Thoracic aorta (tissue), 2 donors: ENCODE measurements at regions not wholly inside any gene's neighbourhood (a gene's known extent, or its start where the extent isn't known, plus 50 kb on each side); places are given as distances from the start of the nearest gene placed in this dataset.

Experiments
- ATAC-seq: fragments of 150-250 bp; one replicate; pipeline ENCODE4 v1.8.0; 2017; ENCODE audit warnings: low read depth; ENCODE audit not compliant: insufficient number of reproducible peaks, low FRiP score
- DNase-seq: peaks from one replicate; pipeline ENCODE4 v3.0.0-alpha.2; 2020; ENCODE audit warnings: low spot score
- H3K27ac ChIP-seq, 2 donors: fragments of 200-600 bp; sonication (generic); 1 replicate in 1 of 2; 2 replicates in 1 of 2; pipeline ENCODE4 v1.5.1; 2016; ENCODE audit warnings: mild to moderate bottlenecking in 2 of 2, moderate library complexity in 2 of 2
- H3K27me3 ChIP-seq: fragments of 200-600 bp; sonication (generic); replicated peaks from 2 replicates; pipeline ENCODE4 v1.6.0; 2016; ENCODE audit warnings: mild to moderate bottlenecking; ENCODE audit not compliant: insufficient read depth
- H3K36me3 ChIP-seq: fragments of 200-600 bp; sonication (generic); one replicate; pipeline ENCODE4 v1.5.1; 2016
- H3K4me1 ChIP-seq, 2 donors: fragments of 200-600 bp; sonication (generic); 1 replicate in 1 of 2; 2 replicates in 1 of 2; pipeline versions ENCODE4 v1.5.1 to v1.6.0; 2016; ENCODE audit warnings: low read depth in 2 of 2, mild to moderate bottlenecking in 1 of 2; ENCODE audit not compliant: control insufficient read depth in 1 of 2
- H3K4me3 ChIP-seq: fragments of 200-600 bp; sonication (generic); 2 replicates; pipeline ENCODE4 v1.5.1; 2016; ENCODE audit warnings: mild to moderate bottlenecking
- H3K9me3 ChIP-seq: fragments of 200-600 bp; sonication (generic); 2 replicates; pipeline ENCODE4 v1.5.1; 2016
- TF ChIP-seq, protein P1 (sequence below): fragments of 200-600 bp; sonication (generic); IDR thresholded peaks from one replicate; pipeline ENCODE4 v1.5.1; 2019; ENCODE audit warnings: antibody characterized with exemption

GRCh38 chr16:48447428-48447827 lies 62.2 kb upstream of the SIAH1 start:
- no peak for DNase-seq
- Histone ChIP-seq H3K27ac (no peak overlapping the region), H3K36me3 (no peaks in the 10 kb centered on the region), H3K4me1 (peaks cover 13 to 15% of the 10 kb centered on the region in 2 donors), H3K4me3 (no peak overlapping the region), H3K27me3 (no peaks in the 10 kb centered on the region), H3K9me3 (no peaks in the 10 kb centered on the region)
- TF ChIP-seq, protein P1, sequence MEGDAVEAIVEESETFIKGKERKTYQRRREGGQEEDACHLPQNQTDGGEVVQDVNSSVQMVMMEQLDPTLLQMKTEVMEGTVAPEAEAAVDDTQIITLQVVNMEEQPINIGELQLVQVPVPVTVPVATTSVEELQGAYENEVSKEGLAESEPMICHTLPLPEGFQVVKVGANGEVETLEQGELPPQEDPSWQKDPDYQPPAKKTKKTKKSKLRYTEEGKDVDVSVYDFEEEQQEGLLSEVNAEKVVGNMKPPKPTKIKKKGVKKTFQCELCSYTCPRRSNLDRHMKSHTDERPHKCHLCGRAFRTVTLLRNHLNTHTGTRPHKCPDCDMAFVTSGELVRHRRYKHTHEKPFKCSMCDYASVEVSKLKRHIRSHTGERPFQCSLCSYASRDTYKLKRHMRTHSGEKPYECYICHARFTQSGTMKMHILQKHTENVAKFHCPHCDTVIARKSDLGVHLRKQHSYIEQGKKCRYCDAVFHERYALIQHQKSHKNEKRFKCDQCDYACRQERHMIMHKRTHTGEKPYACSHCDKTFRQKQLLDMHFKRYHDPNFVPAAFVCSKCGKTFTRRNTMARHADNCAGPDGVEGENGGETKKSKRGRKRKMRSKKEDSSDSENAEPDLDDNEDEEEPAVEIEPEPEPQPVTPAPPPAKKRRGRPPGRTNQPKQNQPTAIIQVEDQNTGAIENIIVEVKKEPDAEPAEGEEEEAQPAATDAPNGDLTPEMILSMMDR = no peak
- no peak for ATAC-seq

- TF ChIP-seq, protein P1 = no peak
- ATAC-seq (no peak), DNase-seq (no peak)
- Histone ChIP-seq H3K36me3 (no peaks in the 10 kb centered on the region), H3K9me3 (no peaks in the 10 kb centered on the region), H3K4me1 (peaks cover 13 to 15% of the 10 kb centered on the region in 2 donors), H3K4me3 (no peak overlapping the region), H3K27me3 (no peaks in the 10 kb centered on the region), H3K27ac (no peak overlapping the region)
Observed at GRCh38 chr16:48446534-48446920, 61.3 kb upstream of the SIAH1 start.

GRCh38 chr16:48445782-48446533 lies 60.7 kb upstream of the SIAH1 start:
- Histone ChIP-seq H3K27ac (no peak overlapping the region), H3K27me3 (no peaks in the 10 kb centered on the region), H3K4me3 (no peak overlapping the region), H3K9me3 (no peaks in the 10 kb centered on the region), H3K4me1 (peaks cover 13 to 15% of the 10 kb centered on the region in 2 donors), H3K36me3 (no peaks in the 10 kb centered on the region)
- DNase-seq (no peak), ATAC-seq (no peak)
- TF ChIP-seq, protein P1 = no peak

GRCh38 chr16:48444574-48444973 lies 59.4 kb upstream of the SIAH1 start:
- no peaks in the 10 kb centered on the region for H3K9me3 ChIP-seq
- DNase-seq (no peak), ATAC-seq (peak; percentile 86)
- H3K4me1 ChIP-seq = peaks cover 13 to 15% of the 10 kb centered on the region in 2 donors
- H3K27ac ChIP-seq = peak overlapping the region; percentile 40 to 73
- TF ChIP-seq, protein P1 = no peak
- H3K27me3 ChIP-seq = no peaks in the 10 kb centered on the region
- no peak overlapping the region for H3K4me3 ChIP-seq
- no peaks in the 10 kb centered on the region for H3K36me3 ChIP-seq

- DNase-seq (no peak), ATAC-seq (no peak)
- H3K9me3 ChIP-seq = no peaks in the 10 kb centered on the region
- H3K27ac ChIP-seq = no peak overlapping the region
- TF ChIP-seq, protein P1 = no peak
- H3K36me3 ChIP-seq = no peaks in the 10 kb centered on the region
- no peak overlapping the region for H3K4me3 ChIP-seq
- H3K27me3 ChIP-seq = no peaks in the 10 kb centered on the region
- peaks cover 13 to 15% of the 10 kb centered on the region in 2 donors for H3K4me1 ChIP-seq
Observed at GRCh38 chr16:48442379-48442778, 57.2 kb upstream of the SIAH1 start.
